MV-4-11 (cell line): ENCODE measurements at regions not wholly inside any gene's neighbourhood (a gene's known extent, or its start where the extent isn't known, plus 50 kb on each side); places are given as distances from the start of the nearest gene placed in this dataset.

Experiments
- DNase-seq: peaks from one replicate; lab custom pipeline; 2025; lab: John Stamatoyannopoulos, UW

DNA sequence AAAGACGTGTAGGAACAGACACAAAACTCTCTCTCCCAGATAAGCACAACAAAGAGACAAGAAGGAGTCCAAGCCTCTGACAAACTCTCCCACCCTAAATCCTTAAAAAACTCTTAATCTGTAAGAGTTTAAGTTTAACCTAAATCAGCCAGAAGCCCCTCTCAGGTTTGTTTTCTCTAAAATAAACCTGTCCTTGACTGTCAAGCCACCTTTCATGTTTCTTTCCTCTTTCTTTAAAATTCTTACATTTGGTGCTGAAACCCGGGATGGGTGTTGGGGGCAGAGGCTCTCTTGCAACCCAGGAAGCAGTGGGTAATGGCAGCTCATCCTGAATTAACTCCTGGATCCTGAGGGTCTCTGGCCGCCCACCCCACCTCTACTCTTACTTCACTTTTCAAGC is 107.8 kb upstream of the TENT5D start:
- DNase-seq, result no peak

DNA sequence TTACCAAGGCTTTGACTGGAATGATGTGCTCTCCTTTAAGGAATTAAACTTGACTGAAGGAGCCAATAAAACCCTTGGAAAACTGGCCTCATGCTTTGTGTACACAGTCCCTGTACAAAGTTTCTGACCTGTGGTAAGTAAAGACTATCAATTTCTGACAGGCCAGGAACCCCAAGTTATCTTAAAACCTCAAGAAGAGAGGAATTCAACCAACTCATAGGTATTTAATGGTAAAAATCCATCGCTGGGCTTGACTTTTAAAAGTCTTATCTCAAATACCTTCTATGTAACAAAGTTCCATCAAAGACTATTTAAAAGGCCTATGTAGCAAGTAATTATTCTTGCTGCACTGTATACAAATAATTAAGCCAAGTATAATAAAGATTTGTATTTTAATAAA is 103.7 kb upstream of the TENT5D start:
- DNase-seq, result no peak

DNA sequence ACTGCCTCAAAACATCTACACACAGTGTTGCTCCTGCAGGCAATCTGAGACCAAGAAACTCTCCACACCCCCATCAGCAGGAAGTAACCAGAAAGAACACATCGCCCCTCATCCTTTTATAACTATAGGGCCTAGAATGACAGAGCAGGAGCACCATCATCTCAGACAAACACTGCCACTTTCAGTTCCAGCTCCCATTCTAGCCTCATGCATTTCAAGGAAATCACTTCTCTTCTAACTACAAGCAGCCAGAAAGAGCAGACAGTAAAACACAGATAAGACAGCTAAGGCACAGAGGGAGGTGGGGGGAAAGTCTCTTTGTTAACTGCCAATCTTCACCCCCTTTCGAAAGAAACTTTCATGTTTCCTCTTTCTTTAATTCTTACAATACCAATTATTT is 102.6 kb upstream of the TENT5D start:
- no peak for DNase-seq

DNA sequence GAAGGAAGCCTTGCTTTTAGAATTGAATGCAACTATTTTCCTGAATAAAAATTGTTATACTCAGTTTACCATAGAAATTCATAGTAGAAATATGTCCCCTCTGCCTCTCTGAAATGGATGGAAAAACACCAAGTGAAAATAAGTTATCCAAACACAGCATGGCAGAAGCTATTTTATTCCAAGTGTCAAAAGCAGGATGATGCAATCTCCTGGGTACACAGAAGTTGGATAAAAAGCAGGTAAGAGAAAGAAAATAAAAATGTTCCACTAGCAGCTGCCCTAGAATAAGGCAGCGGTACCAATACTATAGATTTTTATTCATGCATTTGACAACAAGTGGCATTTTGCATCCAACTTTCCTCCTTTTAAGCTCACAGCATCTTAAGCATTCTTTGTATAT is 89.0 kb upstream of the TENT5D start:
- no peak for DNase-seq

DNA sequence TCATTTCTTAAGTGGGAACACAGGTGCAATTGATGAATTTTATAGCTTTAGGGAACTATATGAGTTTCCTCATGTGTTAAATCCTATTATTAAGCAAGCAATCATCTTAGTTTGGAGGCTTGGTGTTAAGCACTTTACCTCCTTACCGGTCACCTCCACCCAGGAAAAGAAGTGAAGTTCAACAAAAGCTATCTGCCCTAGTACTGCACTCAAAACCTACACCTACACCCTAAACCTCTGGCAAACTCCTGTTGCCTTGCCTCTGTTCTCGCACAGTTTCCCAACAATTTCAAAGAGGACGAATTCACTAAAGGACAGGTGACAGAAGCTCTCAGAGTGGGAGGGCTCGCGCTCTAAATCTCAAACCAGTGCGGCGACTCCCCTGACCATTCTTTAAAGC is 85.7 kb upstream of the TENT5D start:
- DNase-seq, result no peak

DNA sequence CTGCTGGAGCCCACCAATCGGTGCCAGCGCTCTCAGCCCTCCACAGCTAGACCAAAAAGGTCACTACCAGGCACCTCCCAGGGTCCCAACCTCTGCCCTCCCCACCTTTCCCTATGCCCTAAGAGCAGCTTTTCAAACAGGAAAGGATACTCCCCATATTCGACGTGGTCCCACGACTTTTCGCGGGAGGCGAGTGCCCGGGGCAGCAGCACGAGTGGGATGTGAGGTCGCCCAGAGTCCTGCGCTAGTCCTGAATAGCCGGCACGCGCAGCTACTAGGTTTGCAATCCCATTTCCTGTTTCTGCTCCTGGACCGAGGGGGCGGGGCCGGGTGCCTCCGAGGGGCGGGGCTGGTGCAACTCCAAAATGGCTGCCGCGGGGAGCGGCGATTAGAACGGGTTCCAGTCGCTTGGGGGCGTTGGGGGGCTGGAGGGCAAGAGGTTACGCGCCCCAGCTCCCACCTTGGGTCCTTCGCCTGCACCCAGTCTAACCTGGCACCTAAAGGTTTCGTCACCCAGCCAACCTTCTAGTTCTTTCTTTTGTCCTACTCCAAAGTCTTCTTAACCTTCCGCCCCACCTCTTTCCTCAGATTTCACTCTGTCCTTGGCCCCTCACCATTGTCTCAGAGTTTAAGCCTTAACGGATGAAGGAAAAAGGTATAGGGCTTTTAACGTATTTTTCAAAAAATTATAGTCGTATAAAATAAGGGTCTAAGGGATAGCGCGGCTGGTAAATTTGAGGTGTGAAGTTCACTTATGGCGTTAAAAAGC is 85.0 kb upstream of the TENT5D start:
- no peak for DNase-seq

DNA sequence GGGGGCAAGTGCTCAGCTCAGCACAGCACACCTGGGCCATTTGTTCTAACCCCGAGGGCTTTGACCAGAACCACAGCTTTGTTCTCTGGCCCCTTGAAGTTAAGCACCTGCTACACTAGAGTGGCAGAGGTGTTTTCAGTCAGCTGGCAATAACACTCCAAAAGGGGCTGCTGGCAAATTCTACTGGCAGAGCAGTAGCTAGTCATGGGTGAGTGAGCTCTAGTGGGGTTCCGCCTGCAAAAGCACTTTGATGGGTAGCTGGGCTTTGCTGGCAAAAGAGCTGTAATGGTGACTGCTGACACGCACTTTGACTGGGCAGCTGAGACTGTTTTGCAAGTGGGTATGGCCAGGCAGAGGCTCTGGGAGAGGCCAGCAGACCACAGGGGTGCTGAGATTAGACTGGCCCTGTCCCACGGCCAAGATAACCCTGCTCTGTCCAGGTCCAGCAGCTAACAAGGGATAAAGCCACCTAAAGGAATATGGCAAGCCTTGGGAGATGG is 65.2 kb upstream of the TENT5D start:
- no peak for DNase-seq
